GM04504 (cell line): ENCODE measurements at regions not wholly inside any gene's neighbourhood (a gene's known extent, or its start where the extent isn't known, plus 50 kb on each side); places are given as distances from the start of the nearest gene placed in this dataset.
A peak's percentile ranks its signal among the peaks of the same experiment; 100 is the strongest.
"Not testable (repeated sequence)": the region's sequence is repeated elsewhere in the genome, so short reads cannot be mapped to it uniquely, and the experiment has no call there.

Source experiments
- DNase-seq: peaks from one replicate; pipeline ENCODE4 v3.0.0-alpha.2; 2012; ENCODE audit warnings: low read depth

DNA sequence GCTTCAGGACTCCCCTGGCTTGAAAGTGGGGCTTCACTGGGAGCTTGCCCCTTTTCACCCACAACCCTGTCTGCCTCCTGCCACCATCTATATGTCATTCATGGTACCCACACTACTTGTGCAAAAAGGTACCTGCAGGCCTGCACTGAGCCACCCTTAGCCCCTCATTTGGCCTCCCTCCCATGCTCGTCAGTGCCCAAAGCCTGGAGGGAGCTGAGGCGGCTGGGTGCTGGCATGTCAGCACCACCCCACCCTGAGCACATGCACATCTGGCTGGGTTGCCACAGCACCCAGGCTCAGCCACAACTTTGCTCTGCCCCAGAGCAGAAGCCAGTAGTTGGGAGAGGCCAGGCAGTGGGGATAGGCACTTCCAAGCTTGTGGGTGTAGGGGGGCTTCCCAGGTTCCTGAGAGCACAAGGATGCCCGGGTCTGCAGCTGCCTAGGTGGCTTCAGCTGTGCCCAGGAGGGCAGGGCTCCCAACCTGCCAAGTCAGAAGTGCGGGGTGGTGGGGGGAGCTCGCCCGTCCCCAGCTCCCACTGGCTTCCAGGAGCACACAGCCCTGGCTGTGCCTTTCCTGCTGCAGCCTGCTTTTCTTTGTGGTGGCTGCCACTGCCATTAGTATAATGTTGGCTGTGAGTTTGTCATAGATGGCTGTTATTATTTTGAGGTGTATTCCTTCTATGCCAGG, 1054.6 kb upstream of the EPHA6 start:
- DNase-seq, result no peak

DNA sequence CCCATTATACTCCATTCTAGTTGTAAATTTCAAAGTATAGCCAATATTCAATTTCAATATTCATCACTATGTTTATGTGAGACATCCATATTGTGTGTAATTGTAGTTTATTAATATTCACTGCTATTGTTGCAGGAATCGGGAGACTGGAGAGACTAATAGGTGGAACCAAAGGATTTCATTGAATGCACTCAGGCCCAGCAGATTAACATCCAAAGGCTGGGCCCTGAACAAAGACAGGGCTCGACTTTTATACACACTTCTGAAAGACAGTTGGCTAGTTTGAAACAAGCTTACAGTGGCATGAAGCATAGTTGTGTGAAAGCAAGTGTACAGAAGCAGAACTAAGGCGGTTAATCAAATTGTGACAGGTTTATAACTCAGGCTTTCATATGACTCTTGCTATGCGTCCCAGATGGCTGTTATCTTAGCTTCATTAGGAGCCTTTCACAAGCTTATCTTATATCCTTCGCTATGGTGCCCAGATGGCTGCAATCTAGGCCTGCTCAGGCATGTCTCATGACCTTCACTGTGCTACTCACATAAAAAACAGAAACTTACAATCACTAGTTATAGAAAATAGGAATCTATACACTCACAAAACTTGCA, 1038.8 kb upstream of the EPHA6 start:
- no peak for DNase-seq

DNA sequence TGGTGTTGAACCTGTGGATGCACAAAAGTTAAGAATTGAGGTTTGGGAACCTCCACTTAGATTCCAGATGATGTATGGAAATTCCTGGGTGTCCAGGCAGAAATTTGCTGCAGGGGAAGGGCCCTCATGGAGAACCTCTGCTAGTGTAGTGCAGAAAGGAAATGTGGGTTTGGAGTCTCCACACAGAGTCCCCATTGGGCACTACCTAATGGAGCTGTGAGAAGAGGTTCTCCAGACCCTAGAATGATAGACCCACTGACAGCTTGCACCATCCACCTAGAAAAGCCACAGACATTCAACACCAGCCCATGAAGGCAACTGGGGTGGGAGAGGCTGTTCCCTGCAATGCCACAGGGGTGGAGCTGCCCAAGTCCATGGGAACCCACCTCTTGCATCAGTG, 1032.8 kb upstream of the EPHA6 start:
- DNase-seq, result no peak

DNA sequence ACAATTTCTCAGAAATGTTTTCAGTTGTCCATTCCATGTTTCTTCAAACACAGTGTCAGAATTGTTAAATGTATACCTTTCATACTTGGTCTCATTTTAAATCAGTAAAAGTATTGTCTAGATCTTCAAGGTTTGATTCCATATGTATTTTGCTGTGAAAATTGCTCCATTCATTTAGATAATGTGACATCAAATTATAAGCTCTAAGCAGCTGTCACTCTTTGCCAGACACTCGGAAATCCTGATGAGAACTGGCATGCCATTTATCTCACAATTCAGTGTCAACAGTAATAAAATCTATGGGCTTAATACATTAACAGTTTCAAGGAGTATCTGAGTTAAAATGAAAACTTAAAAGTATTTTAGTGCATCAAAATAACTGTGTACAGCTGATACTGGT, 1025.3 kb upstream of the EPHA6 start:
- no peak for DNase-seq

DNA sequence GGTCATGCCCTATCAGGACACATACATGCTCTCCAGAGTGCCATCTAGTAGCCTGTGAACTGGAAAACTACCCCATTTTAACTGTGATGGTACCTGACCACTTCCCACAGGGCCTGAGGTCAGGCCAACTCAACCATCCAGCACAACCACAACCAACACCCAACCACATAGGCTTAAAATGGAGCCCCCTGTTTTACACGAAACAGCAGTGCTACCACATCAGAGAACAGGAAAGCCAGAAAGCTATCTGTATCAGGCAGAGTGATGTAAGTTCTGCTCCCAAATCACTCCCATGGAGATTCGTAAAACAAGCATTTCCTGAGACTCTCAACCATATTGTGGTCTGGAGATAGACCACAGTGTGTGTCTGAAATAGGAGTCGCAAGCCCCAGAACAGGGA, 1017.3 kb upstream of the EPHA6 start:
- no peak for DNase-seq

DNA sequence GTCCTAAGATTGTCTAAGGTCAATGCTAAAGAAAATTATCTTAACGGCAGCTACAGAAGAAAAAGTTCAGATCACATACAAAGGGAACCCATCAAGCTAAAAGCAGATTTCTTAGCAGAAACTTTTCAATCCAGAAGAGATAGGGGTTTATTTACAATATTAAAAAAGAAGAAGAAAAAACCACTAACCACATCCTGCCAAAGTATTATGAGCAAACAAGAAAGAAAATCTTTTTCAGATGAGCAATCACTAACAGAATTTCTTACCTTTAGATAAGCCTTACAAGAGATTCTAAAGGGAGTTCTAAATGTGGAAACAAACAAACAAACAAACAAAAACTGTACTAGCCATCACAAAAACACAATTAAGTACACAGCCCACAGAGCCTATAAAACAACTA, 1015.8 kb upstream of the EPHA6 start:
- DNase-seq, result no peak

DNA sequence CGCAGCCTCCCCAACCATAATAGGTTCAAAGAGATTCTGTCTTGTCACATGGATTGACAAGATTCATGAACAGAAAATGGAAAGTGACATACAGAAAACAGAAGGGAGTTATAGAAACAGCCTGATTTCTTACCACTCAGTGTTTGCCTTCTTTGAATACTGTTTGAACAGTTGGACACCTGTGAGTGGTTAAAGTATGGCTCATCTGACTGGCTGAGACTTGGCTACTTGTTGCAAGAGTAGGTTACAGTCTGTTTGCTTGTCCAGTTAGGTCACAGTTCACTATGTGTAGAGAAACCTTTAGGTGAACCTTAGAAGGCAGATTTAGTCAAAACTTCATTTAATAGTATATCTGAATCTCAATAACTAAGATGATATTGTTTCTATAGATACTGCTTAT, 1003.9 kb upstream of the EPHA6 start:
- no peak for DNase-seq

DNA sequence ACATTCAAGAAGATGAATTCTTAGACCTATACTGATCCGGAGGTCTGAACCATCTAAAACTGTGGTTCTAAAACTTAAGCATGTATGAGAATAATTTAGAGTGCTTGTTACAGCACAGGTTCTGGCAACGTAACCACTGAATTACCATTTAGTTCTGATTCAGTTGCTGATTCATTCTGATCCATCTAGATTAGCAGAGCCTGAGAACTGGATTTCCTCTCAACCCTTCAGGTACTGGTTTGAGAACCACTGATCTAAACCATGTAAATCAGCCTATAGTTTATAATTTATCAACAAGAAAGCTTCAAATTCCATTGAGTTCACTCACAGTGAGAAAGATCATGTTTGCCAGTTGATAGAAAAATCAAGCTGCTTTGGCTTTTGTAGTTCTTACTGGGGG, 1001.1 kb upstream of the EPHA6 start:
- DNase-seq, result no peak

DNA sequence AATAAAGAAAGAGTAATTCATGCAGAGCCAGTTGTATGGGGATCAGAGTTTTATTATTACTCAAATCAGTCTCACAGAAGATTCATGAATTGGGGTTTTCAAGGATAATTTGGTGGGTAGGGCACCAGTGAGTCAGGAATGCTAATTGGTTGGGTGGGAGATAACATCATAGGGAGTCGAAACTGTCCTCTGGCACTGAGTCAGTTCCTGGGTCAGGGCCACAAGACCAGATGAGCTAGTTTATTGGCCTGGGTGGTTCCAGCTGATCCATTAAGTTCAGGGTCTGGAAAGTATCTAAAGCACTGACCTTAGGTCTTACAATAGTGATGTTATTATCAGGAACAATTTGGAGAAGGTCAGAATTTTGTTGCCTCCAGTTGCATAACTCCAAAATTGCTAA, 998.6 kb upstream of the EPHA6 start:
- no peak for DNase-seq

DNA sequence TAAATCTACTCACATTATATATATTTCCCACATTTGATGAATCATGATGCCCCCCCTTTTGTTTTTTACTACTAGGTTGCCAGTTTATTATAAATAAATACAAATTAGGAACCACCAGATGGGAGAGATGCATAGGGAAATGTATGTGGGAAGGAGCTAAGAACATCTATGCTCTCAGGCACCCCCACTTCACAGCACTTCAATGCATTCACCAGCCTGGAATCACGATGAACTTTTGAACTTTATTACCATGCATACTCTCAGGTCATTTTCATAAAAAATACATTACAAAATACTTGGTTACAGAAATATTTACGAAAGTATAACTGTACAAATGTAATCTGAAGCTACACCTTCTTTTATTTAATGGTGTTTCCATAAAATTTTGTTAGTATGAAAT, 988.0 kb upstream of the EPHA6 start:
- no peak for DNase-seq

DNA sequence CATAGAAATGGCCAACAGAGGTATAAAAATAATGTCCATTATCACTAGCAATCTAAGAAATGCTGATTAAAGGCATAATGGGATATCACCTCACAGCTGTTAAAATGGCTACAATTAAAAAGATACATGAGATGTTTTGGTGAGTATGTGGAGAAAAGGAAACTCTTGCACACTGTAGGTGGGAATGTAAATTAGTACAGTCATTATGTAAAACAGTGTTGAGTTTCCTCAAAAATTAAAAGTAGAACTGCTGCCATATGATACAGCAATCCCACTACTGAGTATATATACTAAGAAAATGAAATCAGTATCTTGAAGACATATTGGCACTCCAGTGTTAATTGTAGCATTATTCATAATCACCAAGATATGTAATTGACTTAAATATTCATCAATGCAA, 982.2 kb upstream of the EPHA6 start:
- DNase-seq, result no peak

DNA sequence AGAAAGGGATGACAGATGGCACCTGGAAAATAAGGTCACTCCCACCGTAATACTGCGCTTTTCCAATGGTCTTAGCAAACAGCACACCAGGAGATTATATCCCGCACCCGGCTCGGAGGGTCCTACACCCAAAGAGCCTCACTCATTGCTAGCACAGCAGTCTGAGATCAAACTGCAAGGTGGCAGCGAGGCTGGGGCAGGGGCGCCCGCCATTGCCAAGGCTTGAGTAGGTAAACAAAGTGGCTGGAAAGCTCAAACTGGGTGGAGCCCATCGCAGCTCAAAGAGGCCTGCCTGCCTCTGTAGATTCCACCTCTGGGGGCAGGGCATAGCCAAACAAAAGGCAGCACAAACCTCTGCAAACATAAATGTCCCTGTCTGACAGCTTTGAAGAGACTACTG, 953.8 kb upstream of the EPHA6 start:
- DNase-seq, result not testable (repeated sequence)

DNA sequence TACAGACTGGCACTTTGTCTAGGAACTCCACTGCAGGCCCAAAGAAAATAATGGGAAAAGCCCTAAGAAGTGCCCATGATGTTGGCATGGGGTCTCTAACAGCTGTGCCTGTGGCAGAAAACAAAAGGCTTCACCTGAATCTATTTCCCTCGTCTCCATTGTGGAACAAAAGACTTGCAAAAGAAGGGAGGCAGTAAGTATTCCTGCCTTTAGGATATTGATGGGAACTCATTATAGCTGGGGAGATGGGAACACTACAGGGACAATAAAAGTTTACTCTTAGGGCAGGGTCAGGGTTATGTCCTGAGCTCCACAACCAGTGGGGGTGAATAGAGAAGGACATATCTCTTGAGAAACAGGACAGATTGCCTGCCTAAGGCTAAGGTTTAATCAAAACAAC, 930.6 kb upstream of the EPHA6 start:
- DNase-seq, result no peak

DNA sequence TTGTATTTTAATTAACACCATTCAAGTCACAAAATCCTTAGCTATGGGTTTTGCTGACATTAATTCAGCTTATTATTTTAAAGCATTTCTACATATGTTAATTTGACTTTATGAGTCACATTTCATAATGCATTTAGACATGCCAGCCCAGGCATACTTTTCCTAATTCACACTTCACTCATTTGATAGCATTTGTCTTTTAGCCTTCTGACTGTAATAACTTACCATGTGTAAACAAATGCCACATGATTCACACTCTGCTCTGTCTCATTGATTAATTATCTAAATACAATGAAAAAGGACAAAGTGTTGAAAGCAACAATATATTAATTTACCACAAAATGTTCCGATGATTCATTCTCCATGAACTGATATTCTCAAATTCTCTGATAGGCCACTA, 927.8 kb upstream of the EPHA6 start:
- DNase-seq, result no peak

DNA sequence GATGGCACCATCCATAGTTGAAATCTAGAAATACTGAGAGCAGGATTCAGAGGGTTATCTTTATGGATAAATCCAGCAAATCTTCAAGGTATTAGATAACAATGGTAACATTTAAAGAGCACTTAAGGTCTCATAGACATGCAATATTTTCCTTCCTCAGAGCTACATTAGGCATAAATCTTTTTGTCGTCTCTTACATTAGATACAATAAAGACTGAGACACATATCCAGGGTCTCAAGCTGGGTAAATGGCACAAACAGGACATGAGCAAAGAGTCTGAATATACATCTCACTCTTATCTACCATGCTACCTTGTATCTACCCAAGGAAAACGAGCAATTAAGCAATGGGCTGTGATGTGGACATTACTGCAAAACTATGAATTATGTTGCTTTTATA, 927.3 kb upstream of the EPHA6 start:
- no peak for DNase-seq

DNA sequence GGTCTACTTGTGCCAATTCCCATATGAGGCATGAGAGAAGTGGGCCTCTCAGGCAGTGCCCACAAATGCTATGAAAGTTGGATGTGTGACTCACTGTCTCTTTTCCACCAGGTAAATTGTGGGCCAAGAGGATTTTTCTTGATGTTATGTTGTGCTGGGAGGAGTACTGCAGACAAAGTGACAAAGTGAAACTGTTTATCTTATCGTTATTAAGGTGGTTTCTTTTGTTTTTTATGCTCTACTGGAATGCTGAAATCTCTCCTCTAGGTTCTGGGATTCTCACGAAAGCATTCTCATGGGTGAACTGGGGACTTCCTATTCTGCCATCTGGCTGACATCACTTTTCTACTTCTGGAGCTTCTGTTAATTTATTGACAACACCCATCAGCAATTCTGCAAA, 919.6 kb upstream of the EPHA6 start:
- no peak for DNase-seq

DNA sequence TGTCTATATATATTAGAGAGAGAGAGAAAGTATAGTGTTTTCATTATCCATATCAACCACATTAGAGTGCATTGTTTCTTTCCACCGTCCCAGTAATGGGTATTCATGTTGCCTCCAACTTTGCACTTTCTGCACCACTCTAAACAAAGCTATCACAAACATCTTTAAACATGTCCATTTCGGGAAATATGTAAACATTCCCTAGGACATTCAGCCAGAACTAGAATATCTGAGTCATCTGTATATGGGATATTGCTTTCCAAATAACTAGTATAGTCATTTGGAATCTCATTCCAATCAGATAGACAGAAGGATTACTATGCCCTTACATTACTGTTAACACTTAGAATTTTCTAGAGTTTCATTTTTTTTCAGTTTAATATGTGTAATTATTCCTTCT, 914.9 kb upstream of the EPHA6 start:
- no peak for DNase-seq

DNA sequence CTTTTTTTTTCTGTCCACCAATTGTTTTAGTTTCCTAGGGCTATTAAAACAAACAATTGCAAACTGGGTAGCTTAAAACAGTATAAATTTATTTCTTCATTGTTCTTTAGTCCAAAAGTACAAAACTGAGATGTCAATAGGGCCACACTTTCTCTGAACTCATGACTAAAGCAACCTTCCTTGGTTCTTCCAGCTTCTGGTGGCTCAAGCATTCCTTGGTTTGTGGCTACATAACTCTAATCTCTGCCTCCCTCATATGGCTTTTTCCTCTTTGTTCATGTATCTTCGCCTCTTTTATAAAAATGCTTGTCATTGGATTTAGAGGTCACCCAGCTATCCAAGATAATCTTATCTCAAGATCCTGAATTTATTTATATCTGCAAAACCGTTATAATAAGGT, 914.5 kb upstream of the EPHA6 start:
- no peak for DNase-seq

DNA sequence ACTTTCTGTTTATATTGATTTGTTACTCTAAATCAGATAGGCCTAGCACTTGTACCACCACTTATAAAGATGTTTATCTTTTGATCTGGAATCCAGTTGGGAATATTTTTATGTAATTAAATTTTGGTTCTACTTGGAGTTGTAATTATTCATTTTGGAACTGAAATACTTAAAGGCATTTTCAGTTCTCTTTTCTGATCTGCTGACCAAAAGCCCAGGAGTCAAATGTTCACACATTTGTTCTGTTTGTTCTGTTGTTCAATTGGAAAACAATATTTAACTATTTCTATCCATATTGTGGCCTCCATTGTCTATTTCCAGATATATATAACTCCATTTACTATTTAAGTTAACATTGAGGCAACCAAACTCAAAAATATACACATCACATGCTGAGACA, 912.4 kb upstream of the EPHA6 start:
- DNase-seq, result no peak

DNA sequence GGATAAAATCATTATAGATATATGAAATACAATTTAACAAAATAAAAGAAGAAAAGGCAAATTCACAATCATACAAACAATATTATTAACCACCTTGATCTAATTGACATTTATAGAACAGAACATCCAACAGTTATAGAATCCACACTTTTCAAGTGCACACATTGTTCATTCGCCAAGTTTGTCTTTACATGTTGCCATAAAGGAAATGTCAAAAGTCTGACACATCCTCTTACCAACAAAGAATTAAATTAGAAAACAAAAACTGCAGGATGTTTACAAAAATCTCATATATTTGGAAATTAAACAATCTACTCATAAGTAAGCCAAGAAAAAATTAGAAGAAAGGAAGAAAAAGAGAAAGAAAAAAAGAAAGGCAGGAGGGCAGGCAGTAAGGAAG, 909.2 kb upstream of the EPHA6 start:
- DNase-seq, result no peak

DNA sequence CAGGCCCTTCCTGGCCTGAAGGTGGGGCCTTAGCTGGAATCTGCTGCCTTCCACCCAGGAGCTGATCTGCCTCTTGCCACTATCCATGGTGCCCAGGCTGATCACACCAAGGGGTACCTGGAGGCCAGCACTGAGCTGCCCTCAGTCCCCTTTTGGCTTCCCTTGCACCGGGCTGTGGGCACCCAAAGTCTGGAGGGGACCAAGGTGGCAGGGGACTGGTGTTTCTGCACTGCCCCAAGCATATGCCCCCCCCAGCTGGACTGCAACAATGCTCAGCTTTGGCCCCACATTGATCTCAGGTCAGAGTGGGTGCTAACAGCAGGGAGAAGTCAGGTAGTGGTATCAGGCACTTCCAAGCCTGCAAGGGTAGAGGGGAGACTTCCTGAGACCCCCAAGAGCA, 902.6 kb upstream of the EPHA6 start:
- DNase-seq, result no peak

DNA sequence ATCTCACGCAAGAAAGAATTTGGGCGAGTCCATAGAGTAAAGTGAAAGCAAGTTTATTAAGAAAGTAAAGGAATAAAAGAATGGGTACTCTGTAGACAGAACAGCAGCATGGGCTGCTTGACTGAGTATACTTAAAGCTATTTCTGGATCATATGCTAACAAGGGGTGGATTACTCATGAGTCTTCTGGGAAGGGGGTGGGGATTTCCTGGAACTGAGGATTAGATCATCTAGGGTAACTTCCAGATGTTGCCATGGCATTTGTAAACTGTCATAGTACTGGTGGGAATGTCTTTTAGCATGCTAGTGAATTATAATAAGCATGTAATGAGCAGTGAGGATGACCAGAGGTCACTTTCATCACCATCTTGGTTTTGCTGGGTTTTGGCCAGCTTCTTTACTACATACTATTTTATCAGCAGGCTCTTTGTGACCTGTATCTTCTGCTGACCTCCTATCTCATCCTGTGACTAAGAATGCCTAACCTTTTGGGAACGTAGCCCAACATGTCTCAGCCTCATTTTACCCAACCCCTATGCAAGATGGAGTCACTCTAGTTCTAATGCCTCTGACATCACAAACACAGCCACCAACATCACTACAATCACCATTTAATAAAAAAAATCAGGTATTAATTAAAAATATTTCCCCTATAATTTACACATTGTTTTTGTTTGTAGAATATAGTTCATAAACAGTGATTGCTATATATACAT, 890.7 kb upstream of the EPHA6 start:
- peak; percentile 89 for DNase-seq

DNA sequence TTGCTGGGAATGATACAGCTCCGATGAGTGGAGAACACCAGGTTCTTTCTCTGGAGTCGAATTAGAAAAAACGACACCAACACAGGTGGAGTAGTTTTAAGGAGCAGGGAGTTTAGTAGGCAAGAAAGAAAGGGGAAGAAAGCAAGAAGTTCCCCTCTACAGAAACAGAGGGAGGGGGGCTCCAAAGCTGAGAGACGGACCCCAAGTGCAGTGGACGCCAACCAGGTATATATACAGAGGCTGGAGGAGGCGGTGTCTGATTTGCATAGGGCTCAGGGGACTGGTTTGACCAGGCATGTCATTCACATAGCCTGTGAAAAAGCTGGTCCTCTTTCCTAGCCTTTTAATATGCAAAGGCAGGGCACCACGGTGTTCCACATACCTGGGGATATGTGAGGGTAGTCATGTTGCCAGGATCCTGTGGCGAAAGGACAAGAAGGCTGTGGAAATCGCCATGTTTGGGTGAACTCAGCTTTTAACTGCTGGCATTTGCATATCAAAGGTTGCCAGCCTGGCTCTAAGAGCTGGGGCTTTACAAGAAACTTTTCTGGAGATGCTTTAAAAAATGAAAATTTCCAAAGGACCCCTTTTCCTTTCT, 887.4 kb upstream of the EPHA6 start:
- DNase-seq, result no peak
